GM21423 (cell line): ENCODE measurements at regions not wholly inside any gene's neighbourhood (a gene's known extent, or its start where the extent isn't known, plus 50 kb on each side); places are given as distances from the start of the nearest gene placed in this dataset.

Experiments used
- ATAC-seq: cut with Tn5 transposase; IDR thresholded peaks from one replicate; pipeline ENCODE4 v1.9.1; 2021; ENCODE audit warnings: mild to moderate bottlenecking, moderate library complexity; ENCODE audit not compliant: unreplicated experiment

- ATAC-seq = no peak
Measured at GRCh38 chrX:129176710-129177109, 346.6 kb downstream of the SMARCA1 start.

- no peak for ATAC-seq
Measured at GRCh38 chrX:129161108-129161507, 362.2 kb downstream of the SMARCA1 start.

DNA sequence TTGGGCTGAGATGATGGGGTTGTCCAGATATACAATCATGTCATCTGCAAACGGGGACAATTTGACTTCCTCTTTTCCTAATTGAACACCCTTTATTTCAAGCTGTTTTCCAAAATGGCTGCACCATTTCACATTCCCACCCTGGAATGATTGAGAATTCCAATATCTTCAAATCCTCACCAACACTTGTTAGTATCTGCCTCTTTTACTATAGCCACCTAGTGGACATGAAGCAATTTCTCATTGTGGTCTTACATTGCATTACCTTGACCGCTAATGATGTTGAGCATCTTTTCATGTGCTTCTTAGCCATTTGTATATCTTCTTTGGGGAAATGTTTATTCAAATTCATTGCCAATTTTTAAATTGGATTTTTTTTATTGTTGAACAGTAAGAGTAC is 364.8 kb downstream of the SMARCA1 start:
- ATAC-seq = no peak

- no peak for ATAC-seq
Measured at GRCh38 chrX:129145840-129146272, 377.4 kb downstream of the SMARCA1 start.

DNA sequence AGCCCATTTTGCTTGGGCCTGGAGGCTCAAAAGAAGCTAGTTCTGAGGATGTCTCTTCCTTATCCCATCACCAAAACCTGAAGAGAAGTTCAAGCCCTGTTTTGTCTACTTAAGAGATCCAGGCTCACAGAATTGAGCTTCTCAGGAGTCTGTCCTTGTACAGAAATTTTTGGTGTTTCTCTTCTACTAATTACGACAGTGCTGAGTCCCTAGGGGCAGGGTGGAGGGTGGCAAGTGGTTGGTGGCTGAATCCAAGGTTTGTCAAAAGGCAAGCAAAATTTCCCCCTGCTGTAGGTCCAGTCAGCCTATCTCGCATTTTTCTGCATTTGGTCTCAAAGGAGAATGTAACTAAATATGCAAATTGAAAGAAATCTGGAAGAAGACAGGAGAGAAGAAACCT is 377.9 kb downstream of the SMARCA1 start:
- ATAC-seq = no peak

DNA sequence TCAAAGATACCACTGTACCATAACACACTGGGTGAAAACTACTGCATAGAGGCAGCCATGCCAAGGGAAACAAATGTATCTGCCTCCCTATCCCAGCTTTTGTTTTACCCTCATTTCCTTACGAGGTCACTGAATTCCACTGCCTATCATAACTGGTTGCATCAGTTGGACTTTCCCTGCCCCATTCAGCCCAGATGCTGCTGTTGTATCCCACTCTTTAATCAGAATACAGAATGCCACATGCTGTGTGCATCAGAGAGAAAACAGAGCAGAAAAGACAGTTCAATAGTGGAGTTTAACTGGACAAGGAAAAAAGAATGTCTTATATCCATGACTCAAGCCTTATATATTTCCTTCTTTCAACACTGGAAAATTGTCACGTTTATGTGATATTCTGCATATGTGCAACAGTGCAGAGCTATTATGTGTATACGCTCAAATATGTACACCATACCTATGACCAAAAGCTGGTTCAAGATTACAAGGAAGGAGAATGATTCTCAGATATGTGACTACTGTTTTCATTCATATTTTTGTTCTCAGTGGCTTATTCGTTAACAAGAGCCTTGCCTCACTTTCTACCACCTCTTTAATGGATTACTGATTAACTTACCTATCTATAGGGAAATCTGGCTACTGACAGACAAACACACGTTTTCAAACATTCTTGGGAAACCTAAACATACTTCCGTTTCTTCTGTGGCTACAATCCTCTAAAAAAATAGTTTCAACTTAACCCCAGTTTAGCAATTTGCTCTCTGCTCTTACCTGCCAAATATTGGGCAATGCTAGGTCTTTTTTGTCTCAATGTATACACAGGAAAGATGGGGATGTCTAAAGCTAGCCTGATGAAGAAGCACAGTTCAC is 378.9 kb downstream of the SMARCA1 start:
- no peak for ATAC-seq

GRCh38 chrX:129139837-129140598 is 383.3 kb downstream of the SMARCA1 start:
- ATAC-seq = no peak

GRCh38 chrX:129125122-129125914 is 398.0 kb downstream of the SMARCA1 start:
- ATAC-seq = no peak

- ATAC-seq = no peak
Measured at GRCh38 chrX:129123795-129124194, 399.5 kb downstream of the SMARCA1 start.

- ATAC-seq = no peak
Measured at GRCh38 chrX:129116676-129117470, 406.4 kb downstream of the SMARCA1 start.

DNA sequence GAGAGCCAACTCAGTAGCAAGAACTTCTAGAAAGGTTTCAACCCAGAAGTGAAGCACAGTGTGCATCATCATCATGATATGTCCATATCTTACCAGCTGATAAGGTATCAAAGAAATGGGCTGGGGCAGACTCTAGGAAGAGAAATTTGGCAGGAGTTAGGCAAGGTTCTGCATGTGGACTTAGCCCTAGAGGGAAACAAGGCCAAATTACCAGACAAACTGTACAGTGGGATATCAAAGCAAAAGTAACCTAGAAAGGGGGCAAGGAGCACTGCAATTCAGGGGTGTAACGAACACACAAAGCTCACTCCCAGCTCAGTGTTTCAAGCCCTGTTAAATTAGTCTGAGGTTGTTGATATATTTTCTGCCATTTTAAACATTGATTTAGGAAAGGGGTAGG is 407.4 kb downstream of the SMARCA1 start:
- no peak for ATAC-seq

DNA sequence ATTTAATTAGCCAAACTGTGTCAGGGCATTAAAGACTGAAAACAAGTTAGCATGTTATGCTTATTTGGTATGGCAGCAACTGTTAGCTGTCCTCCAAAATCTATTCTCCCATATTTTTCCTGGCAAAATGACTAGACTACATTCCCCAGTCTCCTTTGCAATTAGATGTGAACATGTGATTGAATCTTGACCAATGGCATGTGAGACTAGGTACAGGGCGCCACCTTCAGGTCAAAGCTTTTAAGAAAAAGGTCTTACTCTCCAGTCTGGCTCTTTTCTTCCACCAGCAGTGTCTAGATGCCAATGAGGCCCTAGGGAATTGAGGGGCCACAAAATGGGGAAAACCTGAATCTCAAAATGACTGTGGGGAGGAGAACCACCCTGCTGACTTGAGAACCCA is 408.2 kb downstream of the SMARCA1 start:
- no peak for ATAC-seq

GRCh38 chrX:129111081-129111798 is 412.1 kb downstream of the SMARCA1 start:
- ATAC-seq = no peak

GRCh38 chrX:129108936-129109335 is 414.4 kb downstream of the SMARCA1 start:
- ATAC-seq = no peak

GRCh38 chrX:129099207-129099606 is 424.1 kb downstream of the SMARCA1 start:
- ATAC-seq = no peak

GRCh38 chrX:129097668-129098067 is 425.6 kb downstream of the SMARCA1 start:
- no peak for ATAC-seq

DNA sequence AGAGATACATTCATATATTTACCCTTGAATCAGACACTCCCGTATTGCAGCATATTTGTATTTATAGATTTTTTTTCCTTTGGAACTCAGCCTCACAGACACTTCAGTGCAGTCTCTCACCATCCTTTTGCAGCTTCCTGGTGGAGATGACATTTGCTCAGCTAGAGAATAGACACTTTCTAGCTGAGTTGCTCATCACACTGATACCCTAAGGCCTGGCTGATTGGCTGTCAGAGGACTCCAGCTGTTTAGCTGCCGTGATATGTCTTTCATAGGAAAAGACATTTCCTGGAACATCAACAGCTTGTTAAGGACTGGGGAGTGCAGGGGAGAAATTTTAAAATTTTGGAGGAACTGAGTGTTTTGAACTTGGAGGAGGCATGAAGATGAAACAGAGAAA is 429.6 kb downstream of the SMARCA1 start:
- ATAC-seq = no peak

DNA sequence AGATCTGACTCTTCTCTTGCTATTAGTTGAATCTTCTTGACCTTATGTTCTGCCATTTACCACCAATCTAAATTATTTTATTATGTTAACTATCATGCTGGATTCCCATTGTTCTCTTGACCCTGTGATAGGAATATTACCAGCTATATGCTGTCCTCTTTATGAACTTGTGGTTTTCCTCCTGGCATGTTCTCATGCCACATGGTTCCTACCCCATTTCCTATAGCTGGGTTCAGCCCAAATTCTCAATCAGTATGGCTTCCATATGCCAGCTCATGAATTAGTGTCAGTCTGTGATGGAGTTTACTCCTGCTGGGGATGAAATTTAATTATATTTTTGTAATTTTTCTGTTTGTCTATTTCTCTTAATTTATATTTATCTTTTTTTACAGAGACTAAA is 430.5 kb downstream of the SMARCA1 start:
- no peak for ATAC-seq

GRCh38 chrX:129092242-129092641 is 431.0 kb downstream of the SMARCA1 start:
- ATAC-seq = no peak

DNA sequence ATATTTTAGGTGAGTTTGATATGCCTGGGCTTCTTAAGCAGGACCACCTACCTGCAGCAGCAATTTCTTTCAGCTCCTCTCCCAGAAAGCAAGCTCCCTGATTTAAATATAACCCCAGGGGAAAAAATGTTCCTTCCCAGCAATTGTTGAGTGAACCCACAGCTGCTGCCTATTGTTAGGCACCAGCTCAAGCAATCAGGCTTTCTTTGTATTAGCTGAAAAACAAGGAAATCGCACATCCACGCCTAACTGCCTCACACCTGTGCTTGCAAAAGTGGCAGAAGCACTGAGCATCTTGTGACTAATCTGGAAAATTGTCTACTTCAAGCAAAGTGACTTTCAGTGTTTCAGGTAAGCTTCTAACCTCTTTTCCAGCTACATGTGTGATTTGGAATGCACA is 432.2 kb downstream of the SMARCA1 start:
- no peak for ATAC-seq
